CD4-positive, alpha-beta T cell treated with Interleukin-4 for 1 hour (primary cell): ENCODE measurements at regions not wholly inside any gene's neighbourhood (a gene's known extent, or its start where the extent isn't known, plus 50 kb on each side); places are given as distances from the start of the nearest gene placed in this dataset.
"Not testable (repeated sequence)": the region's sequence is repeated elsewhere in the genome, so short reads cannot be mapped to it uniquely, and the experiment has no call there.

Source experiments
- DNase-seq, 2 donors: peaks; one replicate each; pipeline ENCODE4 v3.0.0-alpha.2; 2020 to 2022

GRCh38 chr10:26621243-26621888 lies 76.1 kb upstream of the PDSS1 start:
- no peak for DNase-seq

- DNase-seq, result peak; percentile 10 to 72
Measured at GRCh38 chr10:26621889-26622711, 75.4 kb upstream of the PDSS1 start.

- DNase-seq, result no peak
Measured at GRCh38 chr10:26622891-26623290, 74.6 kb upstream of the PDSS1 start.

GRCh38 chr10:26624006-26624405 lies 73.5 kb upstream of the PDSS1 start:
- no peak for DNase-seq

- no peak for DNase-seq
Measured at GRCh38 chr10:26626066-26626465, 71.4 kb upstream of the PDSS1 start.

GRCh38 chr10:26627324-26627723 lies 70.2 kb upstream of the PDSS1 start:
- no peak for DNase-seq

- no peak for DNase-seq
Measured at GRCh38 chr10:26628395-26628794, 69.1 kb upstream of the PDSS1 start.

- DNase-seq, result not testable (repeated sequence)
Measured at GRCh38 chr10:26632171-26632570, 65.3 kb upstream of the PDSS1 start.

- not testable (repeated sequence) for DNase-seq
Measured at GRCh38 chr10:26634111-26634510, 63.4 kb upstream of the PDSS1 start.

- DNase-seq, result no peak
Measured at GRCh38 chr10:26637521-26638275, 59.8 kb upstream of the PDSS1 start.

- no peak for DNase-seq
Measured at GRCh38 chr10:26640391-26640790, 57.1 kb upstream of the PDSS1 start.

- no peak for DNase-seq
Measured at GRCh38 chr10:26642896-26643653, 54.4 kb upstream of the PDSS1 start.

GRCh38 chr10:26647602-26648244 lies 49.8 kb upstream of the PDSS1 start:
- DNase-seq, result no peak
